Lung (tissue), 11 donors: ENCODE measurements at regions not wholly inside any gene's neighbourhood (a gene's known extent, or its start where the extent isn't known, plus 50 kb on each side); places are given as distances from the start of the nearest gene placed in this dataset.

Experiments used
- ATAC-seq: fragments of 200-7000 bp; cut with Tn5 transposase; one replicate; pipeline ENCODE4 v1.9.1; 2020; ENCODE audit warnings: moderate number of reproducible peaks; ENCODE audit not compliant: insufficient read depth, low FRiP score
- DNase-seq, 3 donors: peaks; one replicate each; pipeline ENCODE4 v3.0.0-alpha.2; 2013 to 2017
- H3K27ac ChIP-seq, 2 donors: one replicate each; pipeline ENCODE4 v1.5.1; 2013; ENCODE audit warnings: mild to moderate bottlenecking in 2 of 2, moderate library complexity in 2 of 2, control low read depth in 1 of 2, inconsistent platforms in 1 of 2, low read depth in 1 of 2, low read length in 1 of 2
- H3K27me3 ChIP-seq, 3 donors: one replicate each; pipeline ENCODE4 v1.5.1; 2013; ENCODE audit warnings: low read length in 2 of 3; ENCODE audit not compliant: control insufficient read depth in 3 of 3, insufficient read depth in 3 of 3
- H3K36me3 ChIP-seq, 4 donors: one replicate each; pipeline ENCODE4 v1.5.1; 2013; ENCODE audit warnings: low read length in 4 of 4, mild to moderate bottlenecking in 1 of 4, moderate library complexity in 1 of 4; ENCODE audit not compliant: control insufficient read depth in 4 of 4, insufficient read depth in 4 of 4
- H3K4me1 ChIP-seq, 5 donors: one replicate each; pipeline ENCODE4 v1.5.1; 2013; ENCODE audit warnings: low read length in 5 of 5, mild to moderate bottlenecking in 2 of 5, moderate library complexity in 1 of 5; ENCODE audit not compliant: control insufficient read depth in 5 of 5, insufficient read depth in 5 of 5
- H3K4me3 ChIP-seq: one replicate; pipeline ENCODE4 v1.5.1; 2013; ENCODE audit warnings: mild to moderate bottlenecking, control low read depth, moderate library complexity
- H3K9ac ChIP-seq, 2 donors: one replicate each; pipeline ENCODE4 v1.5.1; 2013; ENCODE audit warnings: low read length in 2 of 2, control low read depth in 1 of 2; ENCODE audit not compliant: insufficient read depth in 1 of 2
- H3K9me3 ChIP-seq, 4 donors: one replicate each; pipeline ENCODE4 v1.5.1; 2013; ENCODE audit warnings: low read length in 3 of 4, mild to moderate bottlenecking in 1 of 4, moderate library complexity in 1 of 4; ENCODE audit not compliant: control insufficient read depth in 4 of 4, insufficient read depth in 3 of 4
- CTCF ChIP-seq: IDR thresholded peaks from 2 replicates; pipeline ENCODE4 v1.5.1; 2012; ENCODE audit warnings: mild to moderate bottlenecking; ENCODE audit errors: control extremely low read depth, extremely low read depth
- WGBS, 2 donors: extraction: QIAGEN DNeasy Blood & Tissue Kit; methylation state at CpG; one replicate each; pipeline ENCODE4 v1.1.7; 2013; 5-methylcytosine and 5-hydroxymethylcytosine counted together
- donor health status: control.
- donor health status: control.
- donor health status: Bipolar disorder and iron deficiency.
- donor health status: healthy.
- donor health status: DM: yes; HTN: yes; CAD: no.

GRCh38 chr1:90405726-90406125 lies 311.4 kb downstream of the BARHL2 start:
- no peak for DNase-seq
- TF ChIP-seq CTCF: no peak
- Histone ChIP-seq H3K36me3 (no peaks in the 10 kb centered on the region), H3K27me3 (no peaks in the 10 kb centered on the region), H3K4me3 (no peak overlapping the region), H3K4me1 (no peaks in the 10 kb centered on the region), H3K9ac (no peak overlapping the region), H3K27ac (no peak overlapping the region), H3K9me3 (no peaks in the 10 kb centered on the region)
- WGBS, 2 donors: 92 to 95% methylated on average over 4 of the region's 4 CpGs
- no peak for ATAC-seq

GRCh38 chr1:90402893-90403849 lies 313.9 kb downstream of the BARHL2 start:
- no peak for TF ChIP-seq CTCF
- Histone ChIP-seq H3K4me1 (peaks cover 0 to 3% (median 0%) of the 10 kb centered on the region in 5 donors), H3K27me3 (no peaks in the 10 kb centered on the region), H3K9me3 (no peaks in the 10 kb centered on the region), H3K36me3 (no peaks in the 10 kb centered on the region), H3K4me3 (no peak overlapping the region), H3K9ac (no peak overlapping the region), H3K27ac (no peak overlapping the region)
- WGBS, 2 donors: 81 to 87% methylated on average over 5 of the region's 5 CpGs
- DNase-seq (peak in 2 of 3 donors; percentile 8 to 23), ATAC-seq (peak; percentile 47)

- H3K9me3 ChIP-seq: no peaks in the 10 kb centered on the region
- no peak for TF ChIP-seq CTCF
- H3K27me3 ChIP-seq: no peaks in the 10 kb centered on the region
- no peak overlapping the region for H3K27ac ChIP-seq
- no peak overlapping the region for H3K9ac ChIP-seq
- no peak overlapping the region for H3K4me3 ChIP-seq
- no peaks in the 10 kb centered on the region for H3K36me3 ChIP-seq
- ATAC-seq (no peak), DNase-seq (no peak)
- WGBS, 2 donors: 61 to 79% methylated on average over 2 of the region's 2 CpGs
- H3K4me1 ChIP-seq: peaks cover 0 to 3% (median 0%) of the 10 kb centered on the region in 5 donors
Observed at GRCh38 chr1:90400131-90400530, 317.0 kb downstream of the BARHL2 start.
